ENCODE measurements at regions not wholly inside any gene's neighbourhood (a gene's known extent, or its start where the extent isn't known, plus 50 kb on each side); places are given as distances from the start of the nearest gene placed in this dataset.
"Not testable (repeated sequence)": the region's sequence is repeated elsewhere in the genome, so short reads cannot be mapped to it uniquely, and the experiment has no call there.

GRCh38 chr1:143905214-143906179, 66.3 kb downstream of the FAM72C start:
- not testable (repeated sequence) for H2AK5ac ChIP-seq (ENCODE audit: low read length); H4K8ac ChIP-seq (ENCODE audit: low read depth, low read length); H3K79me1 ChIP-seq (ENCODE audit: low read length); H2BK5ac ChIP-seq (ENCODE audit: low read length); H3K4me1 ChIP-seq (ENCODE audit: control insufficient read depth, low read depth, low read length); H3K18ac ChIP-seq (ENCODE audit: low read length); H3K36me3 ChIP-seq (ENCODE audit: control insufficient read depth, insufficient read depth, low read length); H3K4ac ChIP-seq (ENCODE audit: low read depth, low read length); H4K5ac ChIP-seq (ENCODE audit: low read length); H3K79me2 ChIP-seq (ENCODE audit: control insufficient read depth, insufficient read depth, low read length); H2BK15ac ChIP-seq (replicated peaks; ENCODE audit: low read depth); H3K9ac ChIP-seq (ENCODE audit: low read length); H3K4me3 ChIP-seq (ENCODE audit: low read length); H3K56ac ChIP-seq (ENCODE audit: low read length); H3K27ac ChIP-seq (ENCODE audit: low read depth, low read length); H3K4me2 ChIP-seq (ENCODE audit: low read length); H3K27me3 ChIP-seq (ENCODE audit: insufficient read depth, low read length, poor library complexity); H3K23ac ChIP-seq (ENCODE audit: low read length); H2BK120ac ChIP-seq (ENCODE audit: low read depth, low read length)
- no CpG with 5 or more reads among the region's 62 CpGs for WGBS (ENCODE audit: extremely low coverage, insufficient coverage, low lambda C conversion rate)
- peak; percentile 5 for DNase-seq

GRCh38 chr1:143904622-143904979, 67.2 kb downstream of the FAM72C start:
- not testable (repeated sequence) for H2BK5ac ChIP-seq (ENCODE audit: low read length); H3K4me2 ChIP-seq (ENCODE audit: low read length); H3K4ac ChIP-seq (ENCODE audit: low read depth, low read length); H2AK5ac ChIP-seq (ENCODE audit: low read length); H2BK15ac ChIP-seq (replicated peaks; ENCODE audit: low read depth); H2BK120ac ChIP-seq (ENCODE audit: low read depth, low read length); H4K5ac ChIP-seq (ENCODE audit: low read length); H4K8ac ChIP-seq (ENCODE audit: low read depth, low read length); H3K56ac ChIP-seq (ENCODE audit: low read length); DNase-seq; H3K27ac ChIP-seq (ENCODE audit: low read depth, low read length); H3K4me1 ChIP-seq (ENCODE audit: control insufficient read depth, low read depth, low read length); H3K27me3 ChIP-seq (ENCODE audit: insufficient read depth, low read length, poor library complexity); H3K9ac ChIP-seq (ENCODE audit: low read length); H3K36me3 ChIP-seq (ENCODE audit: control insufficient read depth, insufficient read depth, low read length); H3K79me1 ChIP-seq (ENCODE audit: low read length); H3K23ac ChIP-seq (ENCODE audit: low read length); H3K4me3 ChIP-seq (ENCODE audit: low read length); H3K18ac ChIP-seq (ENCODE audit: low read length); H3K79me2 ChIP-seq (ENCODE audit: control insufficient read depth, insufficient read depth, low read length)
- WGBS (ENCODE audit: extremely low coverage, insufficient coverage, low lambda C conversion rate): no CpG with 5 or more reads among the region's 12 CpGs

GRCh38 chr1:143903899-143904621, 67.7 kb downstream of the FAM72C start:
- not testable (repeated sequence) for H3K4me1 ChIP-seq (ENCODE audit: control insufficient read depth, low read depth, low read length); H3K4ac ChIP-seq (ENCODE audit: low read depth, low read length); H4K5ac ChIP-seq (ENCODE audit: low read length); H3K36me3 ChIP-seq (ENCODE audit: control insufficient read depth, insufficient read depth, low read length); H3K4me3 ChIP-seq (ENCODE audit: low read length); H3K79me2 ChIP-seq (ENCODE audit: control insufficient read depth, insufficient read depth, low read length); H3K4me2 ChIP-seq (ENCODE audit: low read length); H3K9ac ChIP-seq (ENCODE audit: low read length); DNase-seq; H3K27ac ChIP-seq (ENCODE audit: low read depth, low read length); H3K23ac ChIP-seq (ENCODE audit: low read length); H2BK5ac ChIP-seq (ENCODE audit: low read length); H3K79me1 ChIP-seq (ENCODE audit: low read length); H2BK15ac ChIP-seq (replicated peaks; ENCODE audit: low read depth); H3K56ac ChIP-seq (ENCODE audit: low read length); H3K18ac ChIP-seq (ENCODE audit: low read length); H2AK5ac ChIP-seq (ENCODE audit: low read length); H3K27me3 ChIP-seq (ENCODE audit: insufficient read depth, low read length, poor library complexity); H2BK120ac ChIP-seq (ENCODE audit: low read depth, low read length); H4K8ac ChIP-seq (ENCODE audit: low read depth, low read length)
- no CpG with 5 or more reads among the region's 48 CpGs for WGBS (ENCODE audit: extremely low coverage, insufficient coverage, low lambda C conversion rate)

- DNase-seq; H3K79me1 ChIP-seq (ENCODE audit: low read length); H2AK5ac ChIP-seq (ENCODE audit: low read length); H3K36me3 ChIP-seq (ENCODE audit: control insufficient read depth, insufficient read depth, low read length); H3K27ac ChIP-seq (ENCODE audit: low read depth, low read length); H2BK15ac ChIP-seq (replicated peaks; ENCODE audit: low read depth); H3K4me1 ChIP-seq (ENCODE audit: control insufficient read depth, low read depth, low read length); H2BK5ac ChIP-seq (ENCODE audit: low read length); H4K5ac ChIP-seq (ENCODE audit: low read length); H2BK120ac ChIP-seq (ENCODE audit: low read depth, low read length); H3K79me2 ChIP-seq (ENCODE audit: control insufficient read depth, insufficient read depth, low read length); H3K4ac ChIP-seq (ENCODE audit: low read depth, low read length); H3K18ac ChIP-seq (ENCODE audit: low read length); H3K4me2 ChIP-seq (ENCODE audit: low read length); H3K27me3 ChIP-seq (ENCODE audit: insufficient read depth, low read length, poor library complexity); H3K23ac ChIP-seq (ENCODE audit: low read length); H4K8ac ChIP-seq (ENCODE audit: low read depth, low read length); H3K4me3 ChIP-seq (ENCODE audit: low read length); H3K56ac ChIP-seq (ENCODE audit: low read length); H3K9ac ChIP-seq (ENCODE audit: low read length): not testable (repeated sequence)
- WGBS (ENCODE audit: extremely low coverage, insufficient coverage, low lambda C conversion rate): no CpG with 5 or more reads among the region's 1 CpG
Observed at GRCh38 chr1:143896377-143896776, 75.4 kb downstream of the FAM72C start.

- H3K4me3 ChIP-seq (ENCODE audit: low read length); H3K18ac ChIP-seq (ENCODE audit: low read length); H3K36me3 ChIP-seq (ENCODE audit: control insufficient read depth, insufficient read depth, low read length); H4K8ac ChIP-seq (ENCODE audit: low read depth, low read length); H3K79me1 ChIP-seq (ENCODE audit: low read length); H3K23ac ChIP-seq (ENCODE audit: low read length); H3K56ac ChIP-seq (ENCODE audit: low read length); H3K27me3 ChIP-seq (ENCODE audit: insufficient read depth, low read length, poor library complexity); H3K79me2 ChIP-seq (ENCODE audit: control insufficient read depth, insufficient read depth, low read length); H3K27ac ChIP-seq (ENCODE audit: low read depth, low read length); H2BK120ac ChIP-seq (ENCODE audit: low read depth, low read length); H3K4me1 ChIP-seq (ENCODE audit: control insufficient read depth, low read depth, low read length); H3K9ac ChIP-seq (ENCODE audit: low read length); H2BK15ac ChIP-seq (replicated peaks; ENCODE audit: low read depth); H3K4me2 ChIP-seq (ENCODE audit: low read length); H4K5ac ChIP-seq (ENCODE audit: low read length); H3K4ac ChIP-seq (ENCODE audit: low read depth, low read length); H2AK5ac ChIP-seq (ENCODE audit: low read length); H2BK5ac ChIP-seq (ENCODE audit: low read length): not testable (repeated sequence)
- WGBS (ENCODE audit: extremely low coverage, insufficient coverage, low lambda C conversion rate): no CpG with 5 or more reads among the region's 53 CpGs
- peak; percentile 14 for DNase-seq
Observed at GRCh38 chr1:143884932-143885574, 86.7 kb downstream of the FAM72C start.

Data from mesendoderm (in vitro differentiated cells).